K562 (cell line): ENCODE measurements at regions not wholly inside any gene's neighbourhood (a gene's known extent, or its start where the extent isn't known, plus 50 kb on each side); places are given as distances from the start of the nearest gene placed in this dataset.

ENCODE experiments used
- ATAC-seq: fragments of 200-7000 bp; cut with Tn5 transposase; 3 replicates; pipeline ENCODE4 v1.9.1; 2020; ENCODE audit warnings: moderate library complexity
- BruUV-seq: library from RNA; stranded (reverse); fragments of 400-500 nt; replicated peaks from 2 replicates; lab custom pipeline; 2021; lab: Mats Ljungman, UMichigan
- CTCF ChIA-PET: fragments of 300-600 bp; formaldehyde crosslinking; extraction: SDS; loops from one replicate; lab custom pipeline; 2021; ENCODE audit warnings: low intra/inter-chr PET ratio; lab: Yijun Ruan, JAX
- POLR2A ChIA-PET: fragments of 300-600, 350-650 bp; sonication (Branson Sonifier 250); formaldehyde crosslinking; extraction: SDS; loops from one replicate; lab custom pipeline; 2021; ENCODE audit warnings: antibody characterized with exemption, inconsistent platforms; lab: Yijun Ruan, JAX
- DNase-seq, 4 experiments: peaks; one replicate each; pipeline versions ENCODE4 v3.0.0 to v3.0.0-alpha.2; 2011 to 2018; ENCODE audit warnings: low spot score in 3 of 4, mixed read lengths in 3 of 4; ENCODE audit errors: extremely low read depth in 1 of 4
- FAIRE-seq: peaks from 2 replicates; lab custom pipeline; 2011; peaks lifted over from hg19 to GRCh38; lab: Jason Lieb, UNC
- H2AFZ ChIP-seq: 2 replicates; pipeline ENCODE4 v1.6.0; 2011; ENCODE audit warnings: low read depth, low read length, control low read depth, inconsistent platforms
- H3K27ac ChIP-seq: fragments of 200-600 bp; 3 replicates; pipeline ENCODE4 v1.8.0; 2011; ENCODE audit warnings: low read depth, mild to moderate bottlenecking, control low read depth, inconsistent platforms, low read length, moderate library complexity, mixed read lengths; ENCODE audit errors: extremely low read depth
- H3K27me3 ChIP-seq, 2 experiments: fragments of 300-600 bp in 1 of 2; 2 replicates in 1 of 2; 3 replicates in 1 of 2; pipeline versions ENCODE4 v1.6.0 to v1.8.0; 2011; ENCODE audit warnings: inconsistent platforms in 2 of 2, low read length in 2 of 2, mild to moderate bottlenecking in 1 of 2, mixed read lengths in 1 of 2, moderate library complexity in 1 of 2; ENCODE audit not compliant: control insufficient read depth in 2 of 2, insufficient read depth in 2 of 2
- H3K36me3 ChIP-seq: fragments of 300-600 bp; 3 replicates; pipeline ENCODE4 v1.8.0; 2011; ENCODE audit warnings: mild to moderate bottlenecking, low read length, inconsistent platforms; ENCODE audit not compliant: control insufficient read depth, insufficient read depth
- H3K4me1 ChIP-seq, 2 experiments: fragments of 200-600 bp in 1 of 2; replicated peaks in 1 of 2; 2 replicates in 1 of 2; 3 replicates in 1 of 2; pipeline versions ENCODE4 v1.5.1 to v1.8.0; 2011; ENCODE audit warnings: inconsistent platforms in 2 of 2, low read length in 2 of 2, mild to moderate bottlenecking in 1 of 2, mixed read lengths in 1 of 2, moderate library complexity in 1 of 2; ENCODE audit not compliant: control insufficient read depth in 2 of 2, insufficient read depth in 2 of 2
- H3K4me2 ChIP-seq: 2 replicates; pipeline ENCODE4 v1.6.1; 2011; ENCODE audit warnings: low read length, control low read depth, inconsistent platforms, mixed read lengths; ENCODE audit not compliant: insufficient read depth
- H3K4me3 ChIP-seq: fragments of 200-600 bp; sonication (generic), shearing (Covaris generic); 2 replicates; pipeline ENCODE4 v1.5.1; 2016; ENCODE audit warnings: control low read depth, inconsistent platforms
- H3K79me2 ChIP-seq: fragments of 200-600 bp; 3 replicates; pipeline ENCODE4 v1.8.0; 2011; ENCODE audit warnings: low read length, inconsistent platforms; ENCODE audit not compliant: control insufficient read depth, insufficient read depth
- H3K9ac ChIP-seq, 2 experiments: 2 replicates each; pipeline versions ENCODE4 v1.6.0 to v1.6.1; 2011; ENCODE audit warnings: low read depth in 2 of 2, low read length in 2 of 2, control low read depth in 1 of 2, inconsistent platforms in 1 of 2, mild to moderate bottlenecking in 1 of 2, mixed read lengths in 1 of 2; ENCODE audit not compliant: insufficient read depth in 1 of 2
- H3K9me1 ChIP-seq: one replicate; pipeline ENCODE4 v1.6.0; 2011; ENCODE audit warnings: inconsistent platforms, mild to moderate bottlenecking, low read length, moderate library complexity; ENCODE audit not compliant: control insufficient read depth, insufficient read depth
- H3K9me3 ChIP-seq: replicated peaks from 2 replicates; pipeline ENCODE4 v1.5.1; 2011; ENCODE audit warnings: low read depth, low read length, inconsistent platforms; ENCODE audit not compliant: control insufficient read depth, insufficient read depth
- H4K20me1 ChIP-seq: replicated peaks from 2 replicates; pipeline ENCODE4 v1.6.1; 2011; ENCODE audit warnings: low read length, inconsistent platforms, mixed read lengths; ENCODE audit not compliant: control insufficient read depth, insufficient read depth
- CHD2 ChIP-seq: IDR thresholded peaks from 2 replicates; pipeline ENCODE4 v1.6.1; 2011; ENCODE audit warnings: low read depth, low read length
- CREBBP ChIP-seq: IDR thresholded peaks from one replicate; pipeline ENCODE4 v1.6.1; 2012; ENCODE audit warnings: low read depth, mild to moderate bottlenecking, control low read depth, inconsistent platforms, low read length
- DNMT1 ChIP-seq: fragments of 450-650 bp; IDR thresholded peaks from 2 replicates; pipeline ENCODE4 v1.6.1; 2016; ENCODE audit warnings: antibody characterized with exemption, mild to moderate bottlenecking
- FOXK1 ChIP-seq: sonication (generic); formaldehyde crosslinking; IDR thresholded peaks from 2 replicates; pipeline ENCODE4 v1.8.0; 2022; ENCODE audit warnings: missing genetic modification reagents, mild to moderate bottlenecking, borderline replicate concordance
- NR4A1 ChIP-seq, 2 experiments: fragments of 250-450 bp in 1 of 2; fragments of 450-650 bp in 1 of 2; sonication (Bioruptor Pico) in 1 of 2; IDR thresholded peaks; 2 replicates each; pipeline versions ENCODE4 v1.4.0 to v1.6.1; 2016 to 2020; ENCODE audit warnings: mild to moderate bottlenecking in 2 of 2, missing compliant biosample characterization in 1 of 2, missing genetic modification characterization in 1 of 2, moderate library complexity in 1 of 2
- RBM14 ChIP-seq: fragments of 200-400 bp; formaldehyde crosslinking; IDR thresholded peaks from 2 replicates; pipeline ENCODE4 v1.6.1; 2018; ENCODE audit warnings: low read depth, mild to moderate bottlenecking, low read length, moderate library complexity, borderline replicate concordance; ENCODE audit not compliant: insufficient read depth
- TEAD4 ChIP-seq, 2 experiments: sonication (generic) in 1 of 2; formaldehyde crosslinking in 1 of 2; IDR thresholded peaks; 2 replicates each; pipeline versions ENCODE4 v1.6.1 to v1.8.0; 2012 to 2022; ENCODE audit warnings: borderline replicate concordance in 1 of 2, inconsistent platforms in 1 of 2, low read length in 1 of 2, mild to moderate bottlenecking in 1 of 2, missing genetic modification reagents in 1 of 2
- ZNF561 ChIP-seq: fragments of 450-650 bp; formaldehyde crosslinking; conservative IDR thresholded peaks from 2 replicates; pipeline ENCODE4 v1.4.0; 2020; ENCODE audit warnings: mild to moderate bottlenecking, moderate library complexity
- WGBS: fragments of 100-300 bp; shearing (Covaris generic); methylation state at CpG from one replicate; pipeline ENCODE4 v1.1.6; 2016; ENCODE audit warnings: low coverage, mixed read lengths; ENCODE audit not compliant: insufficient coverage; ENCODE audit errors: missing lambda C conversion rate; 5-methylcytosine and 5-hydroxymethylcytosine counted together
- in situ Hi-C: fragments of 300-500 bp; cut with MboI; formaldehyde crosslinking; loops from 4 replicates; pipeline ENCODE4 v1.15.0; 2018; ENCODE audit warnings: inconsistent platforms, mixed read lengths
- intact Hi-C: fragments of 100-400 bp; cut with micrococcal nuclease; formaldehyde crosslinking; loops from 2 replicates; pipeline ENCODE4 v1.14.2; 2022
- TF ChIP-seq, protein P1 (sequence below): fragments of 450-650 bp; IDR thresholded peaks from 2 replicates; pipeline ENCODE4 v1.6.1; 2016; ENCODE audit warnings: borderline replicate concordance
- TF ChIP-seq, protein P2 (sequence below): sonication (generic); IDR thresholded peaks from 2 replicates; pipeline ENCODE4 v1.6.1; 2016
- TF ChIP-seq, protein P3 (sequence below): fragments of 250-450 bp; sonication (Bioruptor Pico); IDR thresholded peaks from 2 replicates; pipeline ENCODE4 v1.9.0; 2021; ENCODE audit warnings: mild to moderate bottlenecking, inconsistent platforms

DNA sequence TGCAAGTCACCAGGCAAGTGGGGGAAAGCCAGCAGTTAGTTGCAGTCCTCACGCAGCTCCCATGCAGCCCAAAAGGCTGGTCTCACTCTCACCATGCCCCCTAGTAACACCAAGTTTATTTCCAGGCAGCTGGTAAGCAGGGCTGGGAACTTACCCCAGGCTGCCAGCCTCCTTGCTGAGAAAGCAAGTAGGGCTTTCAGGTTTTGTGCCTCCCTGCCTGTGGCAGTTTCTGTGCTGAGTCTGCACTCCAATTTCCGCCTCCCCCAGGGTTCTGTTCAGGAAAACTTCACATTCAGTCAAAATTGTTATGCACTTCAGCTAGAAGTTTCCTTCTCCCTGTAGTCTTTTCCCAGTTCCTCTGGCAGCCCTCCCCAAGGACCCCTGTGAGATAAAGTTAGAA lies 102.0 kb upstream of the SGIP1 start:
- no peaks in the 10 kb centered on the region for H3K4me1 ChIP-seq
- no peak for FAIRE-seq
- no peak for DNase-seq
- no peaks in the 10 kb centered on the region for H3K79me2 ChIP-seq
- TF ChIP-seq CREBBP (no peak), NR4A1 (CRISPR knock-in tag; IDR thresholded peaks at IDR 0.05) (no peak), NR4A1 (tag; IDR thresholded peaks at IDR 0.05) (no peak)
- TF ChIP-seq, all 486 proteins: peak for 0
- Histone ChIP-seq H3K9ac (no peak overlapping the region), H3K27me3 (no peaks in the 10 kb centered on the region), H3K27ac (no peak overlapping the region), H3K4me2 (no peak overlapping the region), H3K36me3 (no peaks in the 10 kb centered on the region), H3K9me1 (no peaks in the 10 kb centered on the region), H2AFZ (no peak overlapping the region), H4K20me1 (no peaks in the 10 kb centered on the region), H3K9me3 (no peaks in the 10 kb centered on the region), H3K4me3 (no peak overlapping the region)
- intact Hi-C loops (no loop called here), in situ Hi-C loops (no loop called here)
- no TSS peak for BruUV-seq
- CTCF ChIA-PET: no interaction called here
- POLR2A ChIA-PET: no interaction called here
- no peak for ATAC-seq
- 0% methylated on average over 2 of the region's 2 CpGs for WGBS

DNA sequence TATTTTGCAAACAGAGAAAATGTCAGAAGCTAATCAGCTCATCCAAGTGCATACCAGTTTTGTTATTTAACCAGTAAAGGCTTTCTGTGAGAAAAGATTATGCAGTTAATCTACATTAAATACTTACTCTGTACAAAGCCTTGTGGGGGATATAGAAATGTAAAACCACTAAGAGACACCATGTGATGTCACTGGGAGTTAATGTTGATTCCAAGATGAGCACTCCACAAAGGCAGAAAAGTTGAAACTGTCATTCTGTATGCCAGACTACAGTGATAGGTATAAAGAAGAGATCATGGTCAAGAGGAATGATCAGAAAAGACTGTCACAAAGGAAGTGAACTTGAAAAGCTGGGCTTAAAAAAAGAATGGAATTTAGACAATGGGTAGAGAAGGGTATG lies 100.3 kb upstream of the SGIP1 start:
- no peaks in the 10 kb centered on the region for H3K36me3 ChIP-seq
- no peaks in the 10 kb centered on the region for H3K4me1 ChIP-seq
- H3K27me3 ChIP-seq: no peaks in the 10 kb centered on the region
- no peaks in the 10 kb centered on the region for H3K9me1 ChIP-seq
- no peak for FAIRE-seq
- H3K4me2 ChIP-seq: no peak overlapping the region
- H3K79me2 ChIP-seq: no peaks in the 10 kb centered on the region
- BruUV-seq: no TSS peak
- no peaks in the 10 kb centered on the region for H3K9me3 ChIP-seq
- ATAC-seq: no peak
- in situ Hi-C loops (no loop called here), intact Hi-C loops (no loop called here)
- no peak overlapping the region for H3K9ac ChIP-seq
- CTCF ChIA-PET: no interaction called here
- no peak overlapping the region for H3K27ac ChIP-seq
- POLR2A ChIA-PET: no interaction called here
- no peaks in the 10 kb centered on the region for H4K20me1 ChIP-seq
- H3K4me3 ChIP-seq: no peak overlapping the region
- H2AFZ ChIP-seq: no peak overlapping the region
- no peak for DNase-seq
- TF ChIP-seq, protein P1, sequence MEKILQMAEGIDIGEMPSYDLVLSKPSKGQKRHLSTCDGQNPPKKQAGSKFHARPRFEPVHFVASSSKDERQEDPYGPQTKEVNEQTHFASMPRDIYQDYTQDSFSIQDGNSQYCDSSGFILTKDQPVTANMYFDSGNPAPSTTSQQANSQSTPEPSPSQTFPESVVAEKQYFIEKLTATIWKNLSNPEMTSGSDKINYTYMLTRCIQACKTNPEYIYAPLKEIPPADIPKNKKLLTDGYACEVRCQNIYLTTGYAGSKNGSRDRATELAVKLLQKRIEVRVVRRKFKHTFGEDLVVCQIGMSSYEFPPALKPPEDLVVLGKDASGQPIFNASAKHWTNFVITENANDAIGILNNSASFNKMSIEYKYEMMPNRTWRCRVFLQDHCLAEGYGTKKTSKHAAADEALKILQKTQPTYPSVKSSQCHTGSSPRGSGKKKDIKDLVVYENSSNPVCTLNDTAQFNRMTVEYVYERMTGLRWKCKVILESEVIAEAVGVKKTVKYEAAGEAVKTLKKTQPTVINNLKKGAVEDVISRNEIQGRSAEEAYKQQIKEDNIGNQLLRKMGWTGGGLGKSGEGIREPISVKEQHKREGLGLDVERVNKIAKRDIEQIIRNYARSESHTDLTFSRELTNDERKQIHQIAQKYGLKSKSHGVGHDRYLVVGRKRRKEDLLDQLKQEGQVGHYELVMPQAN: no peak
- TF ChIP-seq ZNF561 (CRISPR knock-in tag) (no peak), CHD2 (no peak), FOXK1 (CRISPR knock-in tag) (no peak), DNMT1 (no peak), TEAD4 (IDR thresholded peaks at IDR 0.05; ENCODE audit: low read length) (no peak), TEAD4 (CRISPR knock-in tag; IDR thresholded peaks at IDR 0.05; ENCODE audit: borderline replicate concordance) (no peak), RBM14 (no peak)
- TF ChIP-seq, protein P2, sequence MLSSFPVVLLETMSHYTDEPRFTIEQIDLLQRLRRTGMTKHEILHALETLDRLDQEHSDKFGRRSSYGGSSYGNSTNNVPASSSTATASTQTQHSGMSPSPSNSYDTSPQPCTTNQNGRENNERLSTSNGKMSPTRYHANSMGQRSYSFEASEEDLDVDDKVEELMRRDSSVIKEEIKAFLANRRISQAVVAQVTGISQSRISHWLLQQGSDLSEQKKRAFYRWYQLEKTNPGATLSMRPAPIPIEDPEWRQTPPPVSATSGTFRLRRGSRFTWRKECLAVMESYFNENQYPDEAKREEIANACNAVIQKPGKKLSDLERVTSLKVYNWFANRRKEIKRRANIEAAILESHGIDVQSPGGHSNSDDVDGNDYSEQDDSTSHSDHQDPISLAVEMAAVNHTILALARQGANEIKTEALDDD: no peak
- TF ChIP-seq, protein P3, sequence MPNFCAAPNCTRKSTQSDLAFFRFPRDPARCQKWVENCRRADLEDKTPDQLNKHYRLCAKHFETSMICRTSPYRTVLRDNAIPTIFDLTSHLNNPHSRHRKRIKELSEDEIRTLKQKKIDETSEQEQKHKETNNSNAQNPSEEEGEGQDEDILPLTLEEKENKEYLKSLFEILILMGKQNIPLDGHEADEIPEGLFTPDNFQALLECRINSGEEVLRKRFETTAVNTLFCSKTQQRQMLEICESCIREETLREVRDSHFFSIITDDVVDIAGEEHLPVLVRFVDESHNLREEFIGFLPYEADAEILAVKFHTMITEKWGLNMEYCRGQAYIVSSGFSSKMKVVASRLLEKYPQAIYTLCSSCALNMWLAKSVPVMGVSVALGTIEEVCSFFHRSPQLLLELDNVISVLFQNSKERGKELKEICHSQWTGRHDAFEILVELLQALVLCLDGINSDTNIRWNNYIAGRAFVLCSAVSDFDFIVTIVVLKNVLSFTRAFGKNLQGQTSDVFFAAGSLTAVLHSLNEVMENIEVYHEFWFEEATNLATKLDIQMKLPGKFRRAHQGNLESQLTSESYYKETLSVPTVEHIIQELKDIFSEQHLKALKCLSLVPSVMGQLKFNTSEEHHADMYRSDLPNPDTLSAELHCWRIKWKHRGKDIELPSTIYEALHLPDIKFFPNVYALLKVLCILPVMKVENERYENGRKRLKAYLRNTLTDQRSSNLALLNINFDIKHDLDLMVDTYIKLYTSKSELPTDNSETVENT (CRISPR knock-in tag): no peak
